Thyroid gland (tissue), 4 donors: ENCODE measurements at regions not wholly inside any gene's neighbourhood (a gene's known extent, or its start where the extent isn't known, plus 50 kb on each side); places are given as distances from the start of the nearest gene placed in this dataset.

ENCODE experiments used
- POLR2A ChIP-seq, 2 donors: fragments of 450-650 bp; IDR thresholded peaks; one replicate each; pipeline ENCODE4 v1.6.1; 2017; ENCODE audit warnings: antibody characterized with exemption in 2 of 2, mild to moderate bottlenecking in 2 of 2, moderate library complexity in 1 of 2
- TF ChIP-seq, protein P1 (sequence below), 6 experiments: fragments of 200-600 bp in 3 of 6; fragments of 450-650 bp in 3 of 6; sonication (generic) in 3 of 6; IDR thresholded peaks; one replicate each; pipeline ENCODE4 v1.5.1; 2016 to 2019; ENCODE audit warnings: antibody characterized with exemption in 6 of 6, mild to moderate bottlenecking in 2 of 6, inconsistent platforms in 1 of 6, moderate library complexity in 1 of 6

DNA sequence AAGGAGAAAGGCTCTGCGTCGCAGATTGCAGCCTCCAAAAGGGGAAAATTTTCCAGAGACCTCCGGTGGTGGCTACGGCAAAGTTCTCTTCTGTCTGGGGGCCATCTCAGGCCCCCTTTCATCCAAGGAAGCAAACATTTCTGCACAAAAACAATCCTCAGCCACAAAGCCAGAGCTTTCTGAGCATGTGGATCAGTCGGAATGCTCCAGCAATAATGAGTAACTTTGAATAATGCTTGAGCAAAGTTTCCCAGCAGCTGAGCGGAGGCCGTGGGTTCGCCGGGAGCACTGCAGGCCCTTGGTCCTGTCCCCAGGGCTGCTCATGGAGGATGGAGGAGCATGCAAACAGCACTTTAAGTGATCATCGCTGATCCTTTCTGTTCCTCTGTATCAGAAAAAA, 60.2 kb upstream of the UNC5A start:
- TF ChIP-seq, protein P1, sequence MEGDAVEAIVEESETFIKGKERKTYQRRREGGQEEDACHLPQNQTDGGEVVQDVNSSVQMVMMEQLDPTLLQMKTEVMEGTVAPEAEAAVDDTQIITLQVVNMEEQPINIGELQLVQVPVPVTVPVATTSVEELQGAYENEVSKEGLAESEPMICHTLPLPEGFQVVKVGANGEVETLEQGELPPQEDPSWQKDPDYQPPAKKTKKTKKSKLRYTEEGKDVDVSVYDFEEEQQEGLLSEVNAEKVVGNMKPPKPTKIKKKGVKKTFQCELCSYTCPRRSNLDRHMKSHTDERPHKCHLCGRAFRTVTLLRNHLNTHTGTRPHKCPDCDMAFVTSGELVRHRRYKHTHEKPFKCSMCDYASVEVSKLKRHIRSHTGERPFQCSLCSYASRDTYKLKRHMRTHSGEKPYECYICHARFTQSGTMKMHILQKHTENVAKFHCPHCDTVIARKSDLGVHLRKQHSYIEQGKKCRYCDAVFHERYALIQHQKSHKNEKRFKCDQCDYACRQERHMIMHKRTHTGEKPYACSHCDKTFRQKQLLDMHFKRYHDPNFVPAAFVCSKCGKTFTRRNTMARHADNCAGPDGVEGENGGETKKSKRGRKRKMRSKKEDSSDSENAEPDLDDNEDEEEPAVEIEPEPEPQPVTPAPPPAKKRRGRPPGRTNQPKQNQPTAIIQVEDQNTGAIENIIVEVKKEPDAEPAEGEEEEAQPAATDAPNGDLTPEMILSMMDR (IDR thresholded peaks at IDR 0.05) = no peak
- TF ChIP-seq POLR2A (IDR thresholded peaks at IDR 0.05) = no peak
